LHCN-M2 (cell line): ENCODE measurements at regions not wholly inside any gene's neighbourhood (a gene's known extent, or its start where the extent isn't known, plus 50 kb on each side); places are given as distances from the start of the nearest gene placed in this dataset.
A peak's percentile ranks its signal among the peaks of the same experiment; 100 is the strongest.
"Not testable (repeated sequence)": the region's sequence is repeated elsewhere in the genome, so short reads cannot be mapped to it uniquely, and the experiment has no call there.

Source experiments
- DNase-seq: peaks from one replicate; pipeline ENCODE4 v3.0.0-alpha.2; 2012; ENCODE audit warnings: low read depth

GRCh38 chr1:102661481-102661880 is 446.8 kb downstream of the COL11A1 start:
- no peak for DNase-seq

GRCh38 chr1:102659876-102660483 is 448.3 kb downstream of the COL11A1 start:
- DNase-seq, result not testable (repeated sequence)

GRCh38 chr1:102655034-102655433 is 453.3 kb downstream of the COL11A1 start:
- no peak for DNase-seq

- no peak for DNase-seq
Observed at GRCh38 chr1:102640872-102641271, 467.4 kb downstream of the COL11A1 start.

GRCh38 chr1:102640312-102640711 is 468.0 kb downstream of the COL11A1 start:
- DNase-seq, result no peak

- DNase-seq, result no peak
Observed at GRCh38 chr1:102631691-102632090, 476.6 kb downstream of the COL11A1 start.

- no peak for DNase-seq
Observed at GRCh38 chr1:102630041-102630440, 478.3 kb downstream of the COL11A1 start.

GRCh38 chr1:102628109-102628613 is 480.2 kb downstream of the COL11A1 start:
- DNase-seq, result peak; percentile 29

GRCh38 chr1:102627145-102627544 is 481.2 kb downstream of the COL11A1 start:
- DNase-seq, result no peak

GRCh38 chr1:102615896-102616295 is 492.4 kb downstream of the COL11A1 start:
- no peak for DNase-seq

- no peak for DNase-seq
Observed at GRCh38 chr1:102595106-102595505, 513.2 kb downstream of the COL11A1 start.

- no peak for DNase-seq
Observed at GRCh38 chr1:102593276-102593675, 515.0 kb downstream of the COL11A1 start.

- DNase-seq, result no peak
Observed at GRCh38 chr1:102588536-102588935, 519.8 kb downstream of the COL11A1 start.

GRCh38 chr1:102586022-102586421 is 522.3 kb downstream of the COL11A1 start:
- DNase-seq, result no peak

- DNase-seq, result no peak
Observed at GRCh38 chr1:102580806-102581205, 527.5 kb downstream of the COL11A1 start.

- DNase-seq, result peak; percentile 11
Observed at GRCh38 chr1:102578804-102579203, 529.5 kb downstream of the COL11A1 start.

GRCh38 chr1:102572637-102573036 is 535.7 kb downstream of the COL11A1 start:
- peak; percentile 9 for DNase-seq

- no peak for DNase-seq
Observed at GRCh38 chr1:102566182-102566581, 542.1 kb downstream of the COL11A1 start.

GRCh38 chr1:102562380-102562779 is 545.9 kb downstream of the COL11A1 start:
- no peak for DNase-seq

GRCh38 chr1:102550729-102551384 is 554.1 kb upstream of the OLFM3 start:
- peak; percentile 44 for DNase-seq

GRCh38 chr1:102546251-102546650 is 549.5 kb upstream of the OLFM3 start:
- DNase-seq, result no peak

- DNase-seq, result no peak
Observed at GRCh38 chr1:102535829-102536505, 539.2 kb upstream of the OLFM3 start.

GRCh38 chr1:102531036-102531435 is 534.3 kb upstream of the OLFM3 start:
- no peak for DNase-seq
